Testis (tissue), 2 donors: ENCODE measurements at regions not wholly inside any gene's neighbourhood (a gene's known extent, or its start where the extent isn't known, plus 50 kb on each side); places are given as distances from the start of the nearest gene placed in this dataset.

ENCODE experiments used
- DNase-seq: peaks from one replicate; pipeline ENCODE4 v3.0.0-alpha.2; 2019
- H3K27ac ChIP-seq, 2 donors: fragments of 200-600 bp; sonication (generic); one replicate each; pipeline ENCODE4 v1.5.1; 2019
- H3K27me3 ChIP-seq: fragments of 200-600 bp; sonication (generic); one replicate; pipeline ENCODE4 v1.5.1; 2019
- H3K36me3 ChIP-seq: fragments of 200-600 bp; sonication (generic); one replicate; pipeline ENCODE4 v1.5.1; 2017; ENCODE audit warnings: low read depth; ENCODE audit errors: missing control alignments
- H3K4me1 ChIP-seq: fragments of 200-600 bp; sonication (generic); one replicate; pipeline ENCODE4 v1.5.1; 2019
- H3K4me3 ChIP-seq, 2 donors: fragments of 200-600 bp; sonication (generic); one replicate each; pipeline ENCODE4 v1.5.1; 2017 to 2019
- H3K9me3 ChIP-seq: fragments of 200-600 bp; sonication (generic); one replicate; pipeline ENCODE4 v1.5.1; 2017
- POLR2A ChIP-seq: fragments of 450-650 bp; IDR thresholded peaks from one replicate; pipeline ENCODE4 v1.6.1; 2017; ENCODE audit warnings: antibody characterized with exemption, mild to moderate bottlenecking, moderate library complexity
- WGBS, 2 donors: methylation state at CpG; one replicate each; pipeline ENCODE4 v1.1.5; 2018; 5-methylcytosine and 5-hydroxymethylcytosine counted together
- intact Hi-C: fragments of 100-400 bp; cut with DNase I; formaldehyde crosslinking; loops from one replicate; pipeline ENCODE4 v1.15.1; 2023; ENCODE audit warnings: low total_unique reads
- TF ChIP-seq, protein P1 (sequence below), 3 experiments: fragments of 450-650 bp in 2 of 3; fragments of 200-600 bp in 1 of 3; sonication (generic) in 1 of 3; IDR thresholded peaks; one replicate each; pipeline ENCODE4 v1.5.1; 2016 to 2019; ENCODE audit warnings: antibody characterized with exemption in 3 of 3, mild to moderate bottlenecking in 2 of 3, moderate library complexity in 1 of 3

DNA sequence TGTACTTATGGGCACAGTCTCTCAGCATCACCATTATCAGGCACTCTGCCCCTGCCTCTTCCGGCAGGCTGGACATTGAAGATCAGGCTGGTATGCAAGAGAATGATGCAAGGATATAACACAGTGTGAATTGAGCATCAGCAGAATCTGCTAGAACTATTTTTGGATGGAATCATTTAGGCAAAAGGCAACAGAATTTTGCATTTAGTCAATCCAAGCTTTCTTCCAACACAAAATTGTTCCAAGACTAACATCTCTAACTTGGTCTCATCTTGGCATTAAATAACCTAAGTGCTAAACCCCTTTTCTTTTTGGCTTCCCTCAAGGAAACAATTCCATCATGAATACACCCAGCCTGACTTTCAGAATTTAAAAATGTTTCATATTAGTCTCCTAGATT, 339.9 kb downstream of the PRELID2 start:
- Histone ChIP-seq H3K4me1 (no peaks in the 10 kb centered on the region), H3K4me3 (no peak overlapping the region), H3K36me3 (no peaks in the 10 kb centered on the region), H3K9me3 (no peaks in the 10 kb centered on the region), H3K27me3 (no peaks in the 10 kb centered on the region), H3K27ac (no peak overlapping the region)
- TF ChIP-seq, protein P1, sequence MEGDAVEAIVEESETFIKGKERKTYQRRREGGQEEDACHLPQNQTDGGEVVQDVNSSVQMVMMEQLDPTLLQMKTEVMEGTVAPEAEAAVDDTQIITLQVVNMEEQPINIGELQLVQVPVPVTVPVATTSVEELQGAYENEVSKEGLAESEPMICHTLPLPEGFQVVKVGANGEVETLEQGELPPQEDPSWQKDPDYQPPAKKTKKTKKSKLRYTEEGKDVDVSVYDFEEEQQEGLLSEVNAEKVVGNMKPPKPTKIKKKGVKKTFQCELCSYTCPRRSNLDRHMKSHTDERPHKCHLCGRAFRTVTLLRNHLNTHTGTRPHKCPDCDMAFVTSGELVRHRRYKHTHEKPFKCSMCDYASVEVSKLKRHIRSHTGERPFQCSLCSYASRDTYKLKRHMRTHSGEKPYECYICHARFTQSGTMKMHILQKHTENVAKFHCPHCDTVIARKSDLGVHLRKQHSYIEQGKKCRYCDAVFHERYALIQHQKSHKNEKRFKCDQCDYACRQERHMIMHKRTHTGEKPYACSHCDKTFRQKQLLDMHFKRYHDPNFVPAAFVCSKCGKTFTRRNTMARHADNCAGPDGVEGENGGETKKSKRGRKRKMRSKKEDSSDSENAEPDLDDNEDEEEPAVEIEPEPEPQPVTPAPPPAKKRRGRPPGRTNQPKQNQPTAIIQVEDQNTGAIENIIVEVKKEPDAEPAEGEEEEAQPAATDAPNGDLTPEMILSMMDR (IDR thresholded peaks at IDR 0.05): no peak
- no peak for TF ChIP-seq POLR2A
- WGBS, 2 donors: 62 to 79% methylated on average over 1 of the region's 1 CpG
- intact Hi-C loops: no loop called here
- no peak for DNase-seq

DNA sequence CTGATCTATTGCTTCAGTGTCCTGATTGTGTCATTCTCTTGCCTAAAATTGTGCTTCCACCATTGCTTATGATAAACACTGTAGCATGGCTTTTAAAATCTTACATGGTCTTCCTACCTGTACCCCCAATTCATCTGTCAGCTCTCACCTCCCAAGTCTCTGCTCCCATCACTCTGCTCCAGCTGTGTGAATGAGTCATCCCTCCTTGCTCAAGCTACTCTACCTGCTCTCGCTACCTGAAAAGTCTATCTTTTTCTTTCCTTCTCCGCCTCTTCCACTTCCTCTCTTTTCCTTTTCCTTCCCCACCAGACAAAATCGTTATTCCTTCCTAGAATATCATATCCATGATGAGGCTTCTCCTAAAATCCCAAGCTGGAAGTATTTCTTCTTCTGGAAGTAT, 341.7 kb downstream of the PRELID2 start:
- no peak overlapping the region for H3K4me3 ChIP-seq
- intact Hi-C loops: no loop called here

DNA sequence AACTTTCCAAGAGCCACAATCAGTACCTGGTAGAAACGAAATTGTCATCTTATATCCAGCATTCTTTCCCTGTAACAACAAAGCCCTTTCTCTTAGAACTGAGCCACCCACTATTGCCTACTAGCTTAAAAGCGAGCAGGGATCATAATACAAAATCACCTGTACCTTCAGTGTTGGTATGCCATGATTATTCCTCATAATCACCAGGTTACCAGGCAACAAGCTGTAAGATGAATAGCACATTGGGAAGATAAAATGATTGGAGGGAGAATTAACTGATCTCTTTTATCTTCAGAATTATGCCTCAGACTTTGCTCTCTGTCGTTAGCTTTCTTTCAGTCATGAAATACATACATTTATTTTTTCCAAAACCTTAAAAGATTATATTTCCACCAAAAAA, 345.6 kb downstream of the PRELID2 start:
- WGBS, 2 donors: 74 to 79% methylated on average over 3 of the region's 3 CpGs
- Histone ChIP-seq H3K27me3 (no peaks in the 10 kb centered on the region), H3K4me1 (no peaks in the 10 kb centered on the region), H3K9me3 (no peaks in the 10 kb centered on the region), H3K4me3 (no peak overlapping the region), H3K36me3 (no peaks in the 10 kb centered on the region), H3K27ac (no peak overlapping the region)
- TF ChIP-seq, protein P1 (IDR thresholded peaks at IDR 0.05): no peak
- TF ChIP-seq POLR2A: no peak
- no peak for DNase-seq
- intact Hi-C loops: no loop called here

More for the DNA sequence above, 341.7 kb downstream of the PRELID2 start:
- 85 to 91% methylated on average over 3 of the region's 3 CpGs for WGBS, 2 donors
- H3K27me3 ChIP-seq: no peaks in the 10 kb centered on the region
- no peak for TF ChIP-seq POLR2A
- TF ChIP-seq, protein P1 (IDR thresholded peaks at IDR 0.05): no peak
- no peaks in the 10 kb centered on the region for H3K36me3 ChIP-seq
- no peak overlapping the region for H3K27ac ChIP-seq
- H3K9me3 ChIP-seq: no peaks in the 10 kb centered on the region
- DNase-seq: no peak
- H3K4me1 ChIP-seq: no peaks in the 10 kb centered on the region

DNA sequence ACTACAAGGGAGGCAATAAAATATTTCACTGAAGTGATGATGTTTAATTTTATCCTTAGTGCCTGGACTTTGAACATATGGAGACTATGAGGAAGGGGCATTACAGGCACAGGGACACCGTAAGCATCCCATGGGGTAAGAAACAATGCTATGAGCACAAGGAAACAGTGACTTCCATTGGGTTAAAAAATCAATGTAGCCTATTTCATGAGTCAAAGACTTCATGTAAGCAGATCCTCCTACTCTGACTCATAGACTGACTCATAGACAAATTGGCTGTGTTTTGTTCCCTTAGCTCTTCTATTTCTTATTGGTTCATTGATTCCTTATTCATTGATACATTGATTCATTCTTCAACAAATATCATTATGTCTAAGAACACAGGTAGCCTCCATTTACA, 351.0 kb downstream of the PRELID2 start:
- no peaks in the 10 kb centered on the region for H3K36me3 ChIP-seq
- intact Hi-C loops: no loop called here
- 63 to 79% methylated on average over 1 of the region's 1 CpG for WGBS, 2 donors

DNA sequence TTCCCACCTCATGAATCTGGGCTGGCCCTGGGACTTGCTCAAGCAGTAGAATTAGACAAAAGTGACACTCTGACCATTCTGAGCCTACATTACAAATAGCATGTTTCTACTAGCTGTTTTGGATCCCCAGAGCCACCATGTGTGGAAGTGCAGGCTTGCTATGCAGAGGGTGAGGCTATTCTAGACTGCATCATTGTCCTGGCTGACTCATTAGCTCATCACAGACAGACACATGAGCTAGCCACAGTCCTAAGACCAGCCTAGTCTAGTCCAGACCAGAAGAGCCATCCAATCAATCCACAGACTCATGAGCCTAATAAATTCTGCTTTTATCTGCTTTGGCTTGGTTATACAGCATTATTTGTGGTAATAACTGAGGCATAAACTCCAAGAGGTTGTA, 351.9 kb downstream of the PRELID2 start:
- H3K4me1 ChIP-seq: no peaks in the 10 kb centered on the region
- no peaks in the 10 kb centered on the region for H3K36me3 ChIP-seq
- no peak overlapping the region for H3K4me3 ChIP-seq
- TF ChIP-seq, protein P1 (IDR thresholded peaks at IDR 0.05): no peak
- TF ChIP-seq POLR2A: no peak
- intact Hi-C loops: no loop called here
- H3K27me3 ChIP-seq: no peaks in the 10 kb centered on the region
- H3K27ac ChIP-seq: no peak overlapping the region
- DNase-seq: no peak
- H3K9me3 ChIP-seq: no peaks in the 10 kb centered on the region

More for the DNA sequence above, 351.0 kb downstream of the PRELID2 start:
- DNase-seq: no peak
- Histone ChIP-seq H3K27ac (no peak overlapping the region), H3K27me3 (no peaks in the 10 kb centered on the region), H3K4me1 (no peaks in the 10 kb centered on the region), H3K4me3 (no peak overlapping the region), H3K9me3 (no peaks in the 10 kb centered on the region)
- no peak for TF ChIP-seq POLR2A
- TF ChIP-seq, protein P1 (IDR thresholded peaks at IDR 0.05): no peak
